GM10266 (cell line): ENCODE measurements at regions not wholly inside any gene's neighbourhood (a gene's known extent, or its start where the extent isn't known, plus 50 kb on each side); places are given as distances from the start of the nearest gene placed in this dataset.

Experiments
- DNase-seq: peaks from one replicate; pipeline ENCODE4 v3.0.0; 2012; ENCODE audit errors: extremely low spot score
- CTCF ChIP-seq: IDR thresholded peaks from 2 replicates; pipeline ENCODE4 v1.5.1; 2012; ENCODE audit warnings: mild to moderate bottlenecking, low read depth; ENCODE audit not compliant: control insufficient read depth, insufficient read depth; ENCODE audit errors: missing control alignments

- no peak for DNase-seq
- TF ChIP-seq CTCF, result no peak
These were observed 390.9 kb downstream of the MMUT start for GRCh38 chr6:49072146-49072545.

GRCh38 chr6:49070411-49070810, 392.6 kb downstream of the MMUT start:
- DNase-seq, result no peak
- TF ChIP-seq CTCF, result no peak

GRCh38 chr6:49054311-49054710, 408.7 kb downstream of the MMUT start:
- TF ChIP-seq CTCF, result no peak
- no peak for DNase-seq

- TF ChIP-seq CTCF, result no peak
- no peak for DNase-seq
These were observed 410.2 kb downstream of the MMUT start for GRCh38 chr6:49052901-49053300.

- DNase-seq, result no peak
- no peak for TF ChIP-seq CTCF
These were observed 411.8 kb downstream of the MMUT start for GRCh38 chr6:49051281-49051680.

GRCh38 chr6:49050584-49050983, 412.5 kb downstream of the MMUT start:
- no peak for DNase-seq
- no peak for TF ChIP-seq CTCF

- DNase-seq, result no peak
- TF ChIP-seq CTCF, result no peak
These were observed 424.7 kb downstream of the MMUT start for GRCh38 chr6:49038294-49038822.
